Nephron progenitor cell (in vitro differentiated cells): ENCODE measurements at regions not wholly inside any gene's neighbourhood (a gene's known extent, or its start where the extent isn't known, plus 50 kb on each side); places are given as distances from the start of the nearest gene placed in this dataset.
A peak's percentile ranks its signal among the peaks of the same experiment; 100 is the strongest.

Experiments used
- DNase-seq: peaks from one replicate; pipeline ENCODE4 v3.0.0; 2021
- H3K27ac Mint-ChIP-seq: 2 replicates; pipeline ENCODE4 v1.8.0; 2021; ENCODE audit warnings: mild to moderate bottlenecking, moderate library complexity, mixed read lengths
- H3K27me3 Mint-ChIP-seq: 2 replicates; pipeline ENCODE4 v1.8.0; 2021; ENCODE audit warnings: mild to moderate bottlenecking, low read depth, mixed read lengths; ENCODE audit not compliant: poor library complexity
- H3K36me3 Mint-ChIP-seq: 2 replicates; pipeline ENCODE4 v1.8.0; 2021; ENCODE audit warnings: low read depth, mixed read lengths
- H3K4me1 Mint-ChIP-seq: 2 replicates; pipeline ENCODE4 v1.8.0; 2021; ENCODE audit warnings: mixed read lengths
- H3K4me3 Mint-ChIP-seq: 2 replicates; pipeline ENCODE4 v1.8.0; 2021; ENCODE audit warnings: mild to moderate bottlenecking, moderate library complexity, mixed read lengths
- H3K9me3 Mint-ChIP-seq: 2 replicates; pipeline ENCODE4 v1.8.0; 2021; ENCODE audit warnings: mild to moderate bottlenecking, moderate library complexity, mixed read lengths
- TF ChIP-seq, protein P1 (sequence below): fragments of 200-600 bp; sonication (generic); IDR thresholded peaks from 2 replicates; pipeline ENCODE4 v1.5.0; 2021; ENCODE audit warnings: antibody characterized with exemption

DNA sequence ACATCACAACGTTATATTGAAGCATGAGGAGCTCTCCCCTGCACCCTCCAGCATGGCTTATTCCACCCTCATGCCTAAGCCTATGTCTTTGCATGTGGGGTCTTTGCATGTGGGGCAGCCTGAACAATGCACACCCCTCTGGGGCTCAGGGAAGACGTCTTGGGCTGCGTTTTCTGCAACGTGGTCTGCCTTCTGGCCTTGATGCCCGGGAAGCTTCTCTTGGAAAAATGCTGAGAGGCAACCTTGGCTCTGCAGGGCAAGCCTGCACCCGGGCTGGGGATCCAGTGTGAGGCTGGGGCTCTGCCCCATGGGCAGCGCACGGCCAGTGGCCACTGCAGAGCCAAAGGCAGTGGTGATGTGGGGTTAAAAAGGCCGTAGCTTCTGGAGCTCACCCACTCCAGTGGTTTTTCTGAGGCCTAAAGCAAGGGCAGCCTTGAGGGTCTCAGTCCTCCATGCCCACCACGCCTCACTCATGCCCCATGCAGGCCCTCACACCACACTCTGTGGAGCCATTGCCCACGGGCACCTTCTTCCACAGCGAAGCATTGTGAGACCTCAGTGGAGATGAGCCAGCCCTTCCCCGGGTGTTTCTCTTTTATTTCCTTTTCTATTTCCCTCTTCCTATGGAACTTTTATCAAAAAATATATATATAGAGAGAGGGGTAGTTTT is 112.2 kb downstream of the MRPL36 start:
- DNase-seq: no peak
- H3K9me3 Mint-ChIP-seq: peaks cover 24% of the 10 kb centered on the region
- peaks cover 17% of the 10 kb centered on the region for H3K27me3 Mint-ChIP-seq
- TF ChIP-seq, protein P1, sequence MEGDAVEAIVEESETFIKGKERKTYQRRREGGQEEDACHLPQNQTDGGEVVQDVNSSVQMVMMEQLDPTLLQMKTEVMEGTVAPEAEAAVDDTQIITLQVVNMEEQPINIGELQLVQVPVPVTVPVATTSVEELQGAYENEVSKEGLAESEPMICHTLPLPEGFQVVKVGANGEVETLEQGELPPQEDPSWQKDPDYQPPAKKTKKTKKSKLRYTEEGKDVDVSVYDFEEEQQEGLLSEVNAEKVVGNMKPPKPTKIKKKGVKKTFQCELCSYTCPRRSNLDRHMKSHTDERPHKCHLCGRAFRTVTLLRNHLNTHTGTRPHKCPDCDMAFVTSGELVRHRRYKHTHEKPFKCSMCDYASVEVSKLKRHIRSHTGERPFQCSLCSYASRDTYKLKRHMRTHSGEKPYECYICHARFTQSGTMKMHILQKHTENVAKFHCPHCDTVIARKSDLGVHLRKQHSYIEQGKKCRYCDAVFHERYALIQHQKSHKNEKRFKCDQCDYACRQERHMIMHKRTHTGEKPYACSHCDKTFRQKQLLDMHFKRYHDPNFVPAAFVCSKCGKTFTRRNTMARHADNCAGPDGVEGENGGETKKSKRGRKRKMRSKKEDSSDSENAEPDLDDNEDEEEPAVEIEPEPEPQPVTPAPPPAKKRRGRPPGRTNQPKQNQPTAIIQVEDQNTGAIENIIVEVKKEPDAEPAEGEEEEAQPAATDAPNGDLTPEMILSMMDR: no peak
- no peaks in the 10 kb centered on the region for H3K4me1 Mint-ChIP-seq
- H3K27ac Mint-ChIP-seq: no peak overlapping the region
- H3K4me3 Mint-ChIP-seq: no peak overlapping the region
- H3K36me3 Mint-ChIP-seq: no peaks in the 10 kb centered on the region

DNA sequence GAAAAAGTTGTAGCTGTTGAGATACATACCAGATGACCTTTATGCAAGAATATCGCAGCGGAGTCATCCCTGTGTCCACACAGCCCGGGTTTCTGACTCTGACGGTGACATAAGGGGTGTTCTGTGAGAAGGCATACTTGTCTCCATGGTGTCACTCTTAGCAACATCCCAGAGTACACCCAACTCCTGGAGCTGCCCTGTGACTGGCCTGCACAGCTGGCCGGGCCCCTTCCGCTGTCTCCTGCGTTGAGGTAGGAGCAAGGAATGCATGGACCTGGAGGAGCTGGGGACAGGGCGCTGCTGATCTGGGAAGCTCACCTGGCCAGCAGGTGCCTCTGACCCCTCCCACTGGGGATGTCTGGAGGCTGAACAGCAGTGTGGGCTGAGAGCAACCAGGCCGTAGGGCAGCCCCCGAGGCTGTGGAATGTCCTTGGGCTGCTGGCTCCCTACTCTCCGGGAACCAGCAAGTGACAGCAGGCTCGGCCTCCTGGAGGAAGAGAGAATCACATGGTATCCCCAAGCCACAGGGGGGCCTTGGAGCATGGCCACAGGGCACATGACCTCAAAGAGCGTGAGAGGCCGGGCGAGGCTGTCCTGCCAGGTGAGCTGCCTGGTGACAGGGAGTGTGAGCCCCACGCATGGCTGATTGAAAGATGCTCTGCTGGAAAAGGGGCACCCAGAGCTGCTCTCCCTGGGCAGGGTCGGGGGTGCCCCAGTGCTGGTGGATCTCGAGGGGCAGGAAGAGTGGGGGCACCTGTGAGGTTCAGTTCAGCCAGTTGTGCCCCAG is 113.4 kb downstream of the MRPL36 start:
- H3K9me3 Mint-ChIP-seq: peaks cover 24% of the 10 kb centered on the region
- H3K27ac Mint-ChIP-seq: no peak overlapping the region
- H3K4me1 Mint-ChIP-seq: no peaks in the 10 kb centered on the region
- peaks cover 17% of the 10 kb centered on the region for H3K27me3 Mint-ChIP-seq
- no peaks in the 10 kb centered on the region for H3K36me3 Mint-ChIP-seq
- H3K4me3 Mint-ChIP-seq: no peak overlapping the region
- no peak for DNase-seq
- TF ChIP-seq, protein P1: no peak

DNA sequence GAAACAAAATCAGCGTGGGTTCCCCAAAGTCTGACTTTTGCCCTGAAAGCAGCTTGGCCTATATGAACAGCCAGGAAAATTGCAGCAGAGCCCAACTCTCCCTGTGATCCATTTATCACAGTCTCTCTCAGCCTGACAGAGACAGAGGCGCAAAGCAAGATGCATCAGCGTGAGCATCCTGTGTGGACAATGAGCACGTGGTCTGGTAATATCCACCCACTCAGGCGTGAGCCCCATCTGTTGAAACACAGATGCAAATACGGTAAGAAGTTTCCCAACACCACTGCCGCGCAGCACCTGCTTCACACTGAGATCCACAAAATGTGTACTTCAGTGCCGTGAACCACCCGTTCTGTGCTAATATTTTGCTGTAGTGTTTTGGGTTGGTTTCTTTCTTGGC is 114.6 kb downstream of the MRPL36 start:
- Mint-ChIP-seq H3K4me3 (no peak overlapping the region), H3K27ac (no peak overlapping the region), H3K36me3 (no peaks in the 10 kb centered on the region), H3K4me1 (no peaks in the 10 kb centered on the region), H3K27me3 (peaks cover 17% of the 10 kb centered on the region), H3K9me3 (peaks cover 32% of the 10 kb centered on the region)
- no peak for DNase-seq
- TF ChIP-seq, protein P1: no peak

DNA sequence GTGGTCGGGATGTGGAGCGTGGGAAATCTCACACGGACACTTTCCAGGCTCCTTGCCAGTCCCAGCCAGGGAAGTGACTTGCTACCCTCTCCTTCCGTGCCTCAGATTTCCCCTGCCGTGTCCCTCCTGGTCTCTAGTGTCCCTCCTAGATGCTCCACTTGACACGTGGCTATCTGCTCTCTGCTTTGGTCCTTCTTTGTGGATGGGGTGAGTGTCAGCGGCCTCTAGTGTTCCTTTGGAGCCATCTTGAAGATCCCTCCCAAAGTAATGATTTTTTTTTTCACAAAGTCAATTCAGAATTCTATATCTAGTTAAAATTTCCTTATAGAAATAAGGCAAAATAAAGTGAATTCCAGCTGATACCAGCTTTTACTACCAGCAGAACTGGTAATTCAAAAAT is 117.7 kb downstream of the MRPL36 start:
- DNase-seq: no peak
- H3K9me3 Mint-ChIP-seq: peaks cover 40% of the 10 kb centered on the region
- H3K27ac Mint-ChIP-seq: no peak overlapping the region
- H3K27me3 Mint-ChIP-seq: peaks cover 11% of the 10 kb centered on the region
- TF ChIP-seq, protein P1: no peak
- no peaks in the 10 kb centered on the region for H3K4me1 Mint-ChIP-seq
- no peak overlapping the region for H3K4me3 Mint-ChIP-seq
- peaks cover 5% of the 10 kb centered on the region for H3K36me3 Mint-ChIP-seq

DNA sequence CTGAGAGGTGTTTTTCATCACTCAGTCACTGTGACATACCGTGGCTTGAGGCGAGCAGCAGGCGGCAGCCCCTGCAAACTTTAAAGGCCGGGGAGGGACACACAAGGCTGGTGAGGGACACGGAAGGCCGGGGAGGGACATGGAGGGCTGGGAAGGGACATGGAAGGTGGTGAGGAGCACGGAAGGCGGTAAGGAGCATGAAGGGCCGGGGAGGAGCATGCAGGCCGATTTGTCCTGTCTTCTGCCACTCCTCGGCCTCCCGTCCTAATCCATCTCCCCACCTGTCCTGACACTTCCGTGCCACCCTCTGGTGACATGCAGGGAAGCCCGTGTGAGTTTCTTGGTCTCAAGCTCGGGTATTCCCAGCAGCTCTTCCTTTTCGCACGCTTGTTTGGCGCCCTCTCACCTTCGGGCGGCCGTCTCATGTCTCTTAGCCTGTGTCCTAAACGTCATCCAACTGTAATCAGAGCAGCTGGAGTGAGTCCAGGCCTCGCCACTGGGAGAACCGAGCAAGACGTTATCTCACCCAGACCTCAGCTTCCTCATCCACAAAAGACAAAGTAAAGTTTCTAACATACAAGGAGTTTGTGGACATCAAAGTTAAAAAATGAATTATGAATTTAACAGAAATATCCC is 126.5 kb downstream of the MRPL36 start:
- DNase-seq: no peak
- H3K4me3 Mint-ChIP-seq: peak overlapping the region; percentile 3
- TF ChIP-seq, protein P1: no peak
- peaks cover 59% of the 10 kb centered on the region for H3K27me3 Mint-ChIP-seq
- peaks cover 18% of the 10 kb centered on the region for H3K4me1 Mint-ChIP-seq
- peak overlapping the region; percentile 60 for H3K27ac Mint-ChIP-seq
- no peaks in the 10 kb centered on the region for H3K36me3 Mint-ChIP-seq
- peaks cover 28% of the 10 kb centered on the region for H3K9me3 Mint-ChIP-seq
